Hepatocyte (in vitro differentiated cells): ENCODE measurements at regions not wholly inside any gene's neighbourhood (a gene's known extent, or its start where the extent isn't known, plus 50 kb on each side); places are given as distances from the start of the nearest gene placed in this dataset.

Experiments
- DNase-seq: peaks from one replicate; pipeline ENCODE4 v3.0.0-alpha.2; 2016; ENCODE audit warnings: low spot score
- H2AFZ ChIP-seq: fragments of 200-600 bp; sonication (generic); 2 replicates; pipeline ENCODE4 v1.6.0; 2016; ENCODE audit warnings: antibody characterized with exemption, mild to moderate bottlenecking
- H3K27ac ChIP-seq: fragments of 200-600 bp; sonication (generic); 2 replicates; pipeline ENCODE4 v1.5.1; 2016; ENCODE audit warnings: mild to moderate bottlenecking
- H3K27me3 ChIP-seq: fragments of 200-600 bp; sonication (generic); 2 replicates; pipeline ENCODE4 v1.6.1; 2016
- H3K36me3 ChIP-seq: fragments of 200-600 bp; sonication (generic); replicated peaks from 2 replicates; pipeline ENCODE4 v1.5.1; 2016; ENCODE audit warnings: low read depth; ENCODE audit not compliant: insufficient read depth
- H3K4me1 ChIP-seq: fragments of 200-600 bp; sonication (generic); 2 replicates; pipeline ENCODE4 v1.5.1; 2016; ENCODE audit warnings: mild to moderate bottlenecking, moderate library complexity; ENCODE audit not compliant: insufficient read depth
- H3K4me2 ChIP-seq: fragments of 200-600 bp; sonication (generic); 2 replicates; pipeline ENCODE4 v1.6.0; 2016
- H3K4me3 ChIP-seq: fragments of 200-600 bp; sonication (generic); 2 replicates; pipeline ENCODE4 v1.5.1; 2016; ENCODE audit warnings: mild to moderate bottlenecking
- H3K79me2 ChIP-seq: fragments of 200-600 bp; sonication (generic); 2 replicates; pipeline ENCODE4 v1.6.0; 2017; ENCODE audit warnings: mild to moderate bottlenecking
- H3K9me2 ChIP-seq: fragments of 200-600 bp; sonication (generic); replicated peaks from 2 replicates; pipeline ENCODE4 v1.6.0; 2017; ENCODE audit warnings: mild to moderate bottlenecking; ENCODE audit not compliant: insufficient read depth
- H3K9me3 ChIP-seq: fragments of 200-600 bp; sonication (generic); 2 replicates; pipeline ENCODE4 v1.5.1; 2016; ENCODE audit warnings: low read depth, mild to moderate bottlenecking
- H4K20me1 ChIP-seq: fragments of 200-600 bp; sonication (generic); 2 replicates; pipeline ENCODE4 v1.6.0; 2016; ENCODE audit warnings: mild to moderate bottlenecking; ENCODE audit not compliant: insufficient read depth, poor library complexity, severe bottlenecking
- EZH2 ChIP-seq: fragments of 200-600 bp; sonication (generic); IDR thresholded peaks from 2 replicates; pipeline ENCODE4 v1.6.1; 2016; ENCODE audit warnings: antibody characterized with exemption, mild to moderate bottlenecking, borderline replicate concordance
- EZH2phosphoT487 ChIP-seq: fragments of 200-600 bp; sonication (generic); IDR thresholded peaks from one replicate; pipeline ENCODE4 v1.6.1; 2018; ENCODE audit warnings: antibody characterized with exemption, mild to moderate bottlenecking, low read depth, moderate library complexity; ENCODE audit not compliant: unreplicated experiment, severe bottlenecking
- WGBS: methylation state at CpG from one replicate; pipeline ENCODE4 v1.1.6; 2016; ENCODE audit warnings: low lambda C conversion rate; ENCODE audit errors: missing lambda C conversion rate; 5-methylcytosine and 5-hydroxymethylcytosine counted together
- TF ChIP-seq, protein P1 (sequence below): fragments of 200-600 bp; sonication (generic); IDR thresholded peaks from 2 replicates; pipeline ENCODE4 v1.5.1; 2016; ENCODE audit warnings: antibody characterized with exemption, mild to moderate bottlenecking; ENCODE audit not compliant: poor library complexity

DNA sequence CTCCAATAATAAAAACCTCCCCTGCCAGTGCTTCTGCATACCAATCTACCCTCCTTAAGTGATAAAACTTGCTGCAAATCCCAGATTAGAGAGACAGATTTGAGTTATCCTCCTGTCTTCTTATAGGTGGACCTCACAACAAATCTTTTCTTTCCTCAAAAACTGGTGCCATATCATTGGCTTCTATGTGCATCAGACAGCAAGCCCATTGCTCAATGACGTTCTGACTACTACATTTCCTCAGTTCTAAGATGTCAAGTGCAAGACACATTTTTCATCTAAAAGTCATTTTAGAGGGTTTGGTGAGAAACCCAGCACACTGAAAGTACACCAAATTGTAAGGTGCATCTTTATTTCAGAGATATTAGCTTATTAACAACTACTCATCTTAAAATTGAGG lies 107.8 kb upstream of the VAV3 start:
- H3K27ac ChIP-seq: no peak overlapping the region
- H3K4me1 ChIP-seq: no peaks in the 10 kb centered on the region
- no peak overlapping the region for H2AFZ ChIP-seq
- no peak overlapping the region for H3K4me3 ChIP-seq
- H3K9me2 ChIP-seq: no peaks in the 10 kb centered on the region
- WGBS: 43% methylated on average over 1 of the region's 1 CpG
- no peak for TF ChIP-seq EZH2
- no peak for TF ChIP-seq EZH2phosphoT487
- TF ChIP-seq, protein P1, sequence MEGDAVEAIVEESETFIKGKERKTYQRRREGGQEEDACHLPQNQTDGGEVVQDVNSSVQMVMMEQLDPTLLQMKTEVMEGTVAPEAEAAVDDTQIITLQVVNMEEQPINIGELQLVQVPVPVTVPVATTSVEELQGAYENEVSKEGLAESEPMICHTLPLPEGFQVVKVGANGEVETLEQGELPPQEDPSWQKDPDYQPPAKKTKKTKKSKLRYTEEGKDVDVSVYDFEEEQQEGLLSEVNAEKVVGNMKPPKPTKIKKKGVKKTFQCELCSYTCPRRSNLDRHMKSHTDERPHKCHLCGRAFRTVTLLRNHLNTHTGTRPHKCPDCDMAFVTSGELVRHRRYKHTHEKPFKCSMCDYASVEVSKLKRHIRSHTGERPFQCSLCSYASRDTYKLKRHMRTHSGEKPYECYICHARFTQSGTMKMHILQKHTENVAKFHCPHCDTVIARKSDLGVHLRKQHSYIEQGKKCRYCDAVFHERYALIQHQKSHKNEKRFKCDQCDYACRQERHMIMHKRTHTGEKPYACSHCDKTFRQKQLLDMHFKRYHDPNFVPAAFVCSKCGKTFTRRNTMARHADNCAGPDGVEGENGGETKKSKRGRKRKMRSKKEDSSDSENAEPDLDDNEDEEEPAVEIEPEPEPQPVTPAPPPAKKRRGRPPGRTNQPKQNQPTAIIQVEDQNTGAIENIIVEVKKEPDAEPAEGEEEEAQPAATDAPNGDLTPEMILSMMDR: no peak
- DNase-seq: no peak
- H3K4me2 ChIP-seq: no peak overlapping the region
- no peaks in the 10 kb centered on the region for H3K27me3 ChIP-seq
- no peaks in the 10 kb centered on the region for H3K36me3 ChIP-seq
- H3K9me3 ChIP-seq: no peaks in the 10 kb centered on the region
- H3K79me2 ChIP-seq: no peaks in the 10 kb centered on the region
- H4K20me1 ChIP-seq: no peaks in the 10 kb centered on the region

DNA sequence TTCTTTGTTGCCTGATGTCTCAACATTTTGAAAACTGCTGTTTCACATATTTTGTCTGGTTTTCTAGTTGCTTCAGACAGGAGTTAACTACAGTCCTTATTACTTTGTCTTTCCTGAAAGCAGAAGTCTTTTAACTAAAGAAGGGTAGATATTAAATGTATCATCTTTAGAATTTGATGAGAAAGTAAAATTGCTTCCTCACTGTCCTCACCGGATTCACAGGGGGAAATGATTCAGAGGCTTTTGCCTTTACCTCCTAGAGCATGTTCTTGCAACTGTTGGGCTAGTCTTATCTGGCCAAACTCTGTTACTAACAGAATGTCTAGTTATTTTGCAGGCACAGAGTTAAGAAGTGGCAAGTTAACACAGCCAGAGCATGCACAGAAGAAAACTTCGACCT lies 107.2 kb upstream of the VAV3 start:
- no peak overlapping the region for H3K4me2 ChIP-seq
- H4K20me1 ChIP-seq: no peaks in the 10 kb centered on the region
- no peak overlapping the region for H3K4me3 ChIP-seq
- no peak for TF ChIP-seq EZH2
- TF ChIP-seq, protein P1: no peak
- no peak for TF ChIP-seq EZH2phosphoT487
- DNase-seq: no peak
- H3K9me3 ChIP-seq: no peaks in the 10 kb centered on the region
- no peak overlapping the region for H2AFZ ChIP-seq
- H3K4me1 ChIP-seq: no peaks in the 10 kb centered on the region
- no peaks in the 10 kb centered on the region for H3K79me2 ChIP-seq
- WGBS: 46% methylated on average over 2 of the region's 2 CpGs
- H3K36me3 ChIP-seq: no peaks in the 10 kb centered on the region
- no peaks in the 10 kb centered on the region for H3K9me2 ChIP-seq
- no peaks in the 10 kb centered on the region for H3K27me3 ChIP-seq
- H3K27ac ChIP-seq: no peak overlapping the region

DNA sequence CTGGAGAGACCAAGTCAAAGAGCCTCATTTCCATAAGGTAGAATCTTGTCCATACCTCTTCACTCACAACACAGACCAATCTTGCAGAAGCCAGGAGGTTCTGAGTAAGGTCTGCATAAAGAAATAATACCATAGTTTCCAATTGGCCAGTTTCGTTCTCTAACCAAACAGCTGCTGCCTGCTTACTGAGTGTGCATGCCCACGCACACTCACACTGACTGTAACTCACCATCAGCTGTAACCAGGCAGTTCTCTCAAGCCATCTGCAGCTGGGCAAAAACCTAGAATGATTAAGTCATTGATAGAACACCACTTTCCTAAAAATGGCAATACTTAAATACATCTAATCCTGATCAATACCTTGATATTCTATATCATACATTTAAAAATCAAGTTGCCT lies 106.6 kb upstream of the VAV3 start:
- no peak for TF ChIP-seq EZH2phosphoT487
- no peak for TF ChIP-seq EZH2
- TF ChIP-seq, protein P1: no peak
- H4K20me1 ChIP-seq: no peaks in the 10 kb centered on the region
- H3K9me3 ChIP-seq: no peaks in the 10 kb centered on the region
- H3K36me3 ChIP-seq: no peaks in the 10 kb centered on the region
- H3K9me2 ChIP-seq: no peaks in the 10 kb centered on the region
- no peaks in the 10 kb centered on the region for H3K4me1 ChIP-seq
- H3K4me2 ChIP-seq: no peak overlapping the region
- no peaks in the 10 kb centered on the region for H3K79me2 ChIP-seq
- H3K4me3 ChIP-seq: no peak overlapping the region
- no peak overlapping the region for H2AFZ ChIP-seq
- no peaks in the 10 kb centered on the region for H3K27me3 ChIP-seq
- DNase-seq: no peak
- no peak overlapping the region for H3K27ac ChIP-seq
- WGBS: 94% methylated on average over 2 of the region's 2 CpGs

DNA sequence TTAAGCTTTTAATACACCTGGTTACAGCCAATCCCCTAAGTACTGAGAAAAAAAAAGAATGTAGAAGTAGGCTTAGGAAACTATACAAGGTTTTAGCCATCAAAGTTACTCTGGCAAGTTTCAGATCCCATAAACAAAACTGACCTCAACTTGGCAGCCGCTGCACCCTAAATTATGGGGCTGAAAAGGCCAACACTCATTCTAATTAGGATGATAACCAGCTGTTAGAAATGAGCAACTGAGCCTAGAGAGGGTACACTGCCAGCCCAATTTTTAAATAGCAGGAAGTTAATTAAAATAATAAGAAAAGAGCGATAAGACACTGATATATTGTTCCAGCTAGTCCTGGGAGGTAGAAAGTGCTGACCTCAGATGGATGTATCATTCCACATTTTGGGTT lies 105.7 kb upstream of the VAV3 start:
- WGBS: 89% methylated on average over 2 of the region's 2 CpGs

More for the DNA sequence above, 105.7 kb upstream of the VAV3 start:
- Histone ChIP-seq H3K4me2 (no peak overlapping the region), H3K36me3 (no peaks in the 10 kb centered on the region), H3K4me1 (no peaks in the 10 kb centered on the region), H3K27ac (no peak overlapping the region), H3K9me2 (no peaks in the 10 kb centered on the region), H3K4me3 (no peak overlapping the region), H3K79me2 (no peaks in the 10 kb centered on the region), H2AFZ (no peak overlapping the region), H4K20me1 (no peaks in the 10 kb centered on the region), H3K9me3 (no peaks in the 10 kb centered on the region), H3K27me3 (no peaks in the 10 kb centered on the region)
- TF ChIP-seq EZH2phosphoT487 (no peak), EZH2 (no peak)
- TF ChIP-seq, protein P1: no peak
- no peak for DNase-seq
